ENCODE measurements at regions not wholly inside any gene's neighbourhood (a gene's known extent, or its start where the extent isn't known, plus 50 kb on each side); places are given as distances from the start of the nearest gene placed in this dataset.
"Not testable (repeated sequence)": the region's sequence is repeated elsewhere in the genome, so short reads cannot be mapped to it uniquely, and the experiment has no call there.

DNA sequence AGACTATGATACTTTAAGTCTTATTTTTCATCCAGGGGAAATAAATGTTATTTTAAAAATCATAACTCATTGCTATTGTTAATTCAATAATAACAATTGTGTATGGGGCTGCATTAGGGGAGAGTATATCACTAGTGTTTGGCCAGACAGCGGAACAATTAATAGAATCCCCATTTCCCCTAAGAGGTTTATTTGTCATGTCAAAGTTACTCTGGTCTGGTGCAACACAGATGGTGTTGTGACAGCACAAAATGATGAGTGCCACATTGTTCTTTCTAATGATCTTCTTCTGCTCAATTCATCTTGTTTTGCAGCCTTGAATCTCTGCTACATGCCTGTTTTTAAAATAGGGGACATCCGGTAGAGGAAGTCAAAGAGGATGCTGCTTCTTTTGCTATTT lies 351.6 kb downstream of the NSUN3 start:
- no peak for DNase-seq

DNA sequence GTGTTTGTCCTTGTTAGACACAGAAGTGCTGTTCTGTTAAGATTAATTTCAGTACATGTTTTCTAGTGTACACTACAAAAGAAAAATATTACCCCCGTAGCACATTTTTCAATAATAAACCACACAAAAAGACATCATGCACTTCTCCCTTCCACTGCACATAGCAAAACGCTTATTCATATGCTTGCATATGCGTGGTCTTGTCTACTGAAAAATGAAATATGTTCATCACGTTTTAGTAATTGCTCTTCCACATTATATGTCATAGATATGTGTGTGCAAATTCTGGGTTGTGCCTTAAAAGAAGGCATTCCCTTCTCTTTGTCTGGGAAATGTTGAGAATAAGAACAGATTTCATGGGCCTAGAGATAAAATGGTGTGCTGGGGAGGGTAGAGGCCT lies 353.9 kb downstream of the NSUN3 start:
- no peak for DNase-seq

DNA sequence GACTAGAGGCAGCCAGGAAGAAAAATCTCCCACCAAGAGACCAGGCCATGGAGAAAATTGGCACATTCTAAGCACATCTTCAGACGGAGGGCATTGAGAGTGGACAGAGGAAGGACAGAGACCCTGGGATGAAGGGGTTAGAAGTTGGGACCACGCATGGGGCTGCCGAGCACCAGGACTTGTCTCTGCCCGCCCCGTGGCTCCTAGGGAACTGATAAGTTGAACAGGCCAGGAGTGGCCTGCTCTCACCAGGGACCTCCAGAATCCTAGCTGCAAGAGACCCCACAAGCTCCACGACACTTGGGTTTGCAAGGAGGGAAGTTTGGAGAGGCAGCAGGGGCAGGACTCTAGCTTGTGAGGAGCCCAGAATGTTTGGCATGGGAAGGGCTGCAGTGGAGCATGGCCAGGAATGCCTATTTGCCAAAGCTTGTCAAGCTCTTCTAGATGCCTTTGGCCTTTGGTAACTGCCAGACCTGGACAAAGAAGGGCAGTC lies 355.1 kb downstream of the NSUN3 start:
- no peak for DNase-seq

DNA sequence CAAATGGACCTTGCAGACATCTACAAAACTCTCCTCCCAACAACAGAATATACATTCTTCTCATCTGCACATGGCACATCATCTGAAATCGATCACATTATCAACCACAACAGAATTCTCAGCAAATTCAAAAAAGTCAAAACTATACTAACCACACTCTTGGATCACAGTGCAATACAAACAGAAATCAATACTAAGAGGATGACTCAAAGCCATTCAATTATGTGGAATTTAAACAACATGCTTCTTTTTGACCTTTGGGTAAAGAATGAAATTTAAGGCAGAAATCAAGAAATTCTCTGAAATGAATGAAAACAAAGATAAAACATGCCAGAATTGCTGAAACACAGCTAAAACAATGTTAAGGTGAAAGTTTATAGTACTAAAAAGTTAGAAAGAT lies 358.1 kb downstream of the NSUN3 start:
- no peak for DNase-seq

DNA sequence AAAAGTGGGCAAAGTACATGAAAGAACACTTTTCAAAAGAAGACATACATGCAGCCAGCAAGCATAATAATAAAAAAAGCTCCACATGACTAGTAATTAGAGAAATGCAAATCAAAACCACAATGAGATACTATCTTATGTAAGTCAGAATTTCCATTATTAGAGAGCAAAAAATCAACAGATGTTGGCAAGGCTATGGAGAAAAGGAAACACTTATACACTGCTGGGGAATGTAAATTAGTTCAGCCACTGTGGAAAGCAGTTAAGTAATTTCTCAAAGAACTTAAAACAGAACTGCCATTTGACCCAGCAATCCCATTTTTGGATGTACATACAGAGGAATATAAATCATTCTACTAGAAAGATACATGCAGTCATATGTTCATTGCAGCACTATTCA lies 360.7 kb downstream of the NSUN3 start:
- DNase-seq = no peak

DNA sequence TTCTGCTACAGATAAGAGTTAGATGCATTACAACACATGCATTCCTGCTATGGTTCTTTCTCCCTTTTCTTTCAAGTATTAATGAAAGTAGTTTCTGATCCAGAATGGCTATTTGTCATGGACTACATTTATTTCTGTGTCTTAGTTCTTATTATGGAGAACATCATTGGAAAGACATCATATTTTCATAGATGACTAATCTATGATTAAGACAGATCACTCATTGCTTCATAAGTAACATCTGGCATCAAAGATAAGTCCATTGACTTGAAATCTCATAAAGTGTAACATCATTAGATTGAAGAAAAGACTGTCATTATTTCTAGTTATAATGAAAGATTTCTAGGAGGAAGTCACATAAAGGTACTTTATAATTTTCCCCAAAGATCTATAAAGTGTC lies 366.7 kb downstream of the NSUN3 start:
- no peak for DNase-seq

DNA sequence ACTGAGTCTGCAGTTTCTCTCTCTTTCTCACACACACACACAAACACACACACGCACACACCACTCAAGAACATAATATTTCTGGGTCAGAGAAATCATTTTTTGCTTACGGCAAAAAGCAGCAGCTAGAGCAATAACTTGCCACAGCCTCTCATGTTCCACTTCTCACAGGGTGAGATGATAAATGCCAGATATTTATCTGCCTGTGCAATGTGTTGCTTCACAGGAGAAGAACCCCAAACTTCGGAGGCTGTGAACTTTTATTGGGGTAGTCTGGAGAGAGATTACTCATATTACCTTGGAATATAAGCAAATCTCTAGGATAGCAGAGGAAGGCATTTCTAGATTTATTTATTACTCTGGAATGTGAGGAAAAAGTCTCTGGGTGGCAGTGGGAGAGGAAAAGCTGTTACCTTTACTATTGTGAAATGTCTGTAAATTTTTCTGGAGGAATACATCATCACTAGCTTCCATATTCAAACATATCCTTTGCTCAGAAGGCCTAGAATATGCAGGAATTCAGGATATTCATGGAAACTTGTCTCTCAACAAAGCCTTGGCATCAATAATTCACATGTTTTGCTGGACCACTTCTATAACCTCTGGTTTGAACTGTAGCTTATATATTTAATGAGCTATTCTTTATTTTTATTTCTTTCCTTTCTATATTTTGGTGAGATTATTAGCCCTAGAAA lies 369.2 kb downstream of the NSUN3 start:
- DNase-seq = no peak

DNA sequence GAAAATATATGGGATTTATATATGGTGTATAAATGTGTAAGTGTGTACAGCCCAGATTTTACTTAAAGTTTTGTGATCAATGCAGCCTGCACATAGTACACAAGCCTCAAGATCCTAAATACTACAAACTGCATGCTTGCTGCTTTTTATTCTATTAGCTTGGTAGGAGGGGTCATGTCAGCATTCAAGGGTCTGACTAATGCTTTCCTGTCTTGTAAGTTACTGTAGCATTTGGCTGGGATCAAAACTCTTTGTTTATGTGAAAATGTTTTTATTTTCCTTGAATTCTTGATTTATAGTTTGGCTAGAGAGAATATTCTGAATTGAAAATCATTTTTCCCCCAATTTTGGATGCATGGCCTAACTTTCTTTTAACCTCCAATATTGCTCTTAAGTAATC lies 370.9 kb downstream of the NSUN3 start:
- no peak for DNase-seq

DNA sequence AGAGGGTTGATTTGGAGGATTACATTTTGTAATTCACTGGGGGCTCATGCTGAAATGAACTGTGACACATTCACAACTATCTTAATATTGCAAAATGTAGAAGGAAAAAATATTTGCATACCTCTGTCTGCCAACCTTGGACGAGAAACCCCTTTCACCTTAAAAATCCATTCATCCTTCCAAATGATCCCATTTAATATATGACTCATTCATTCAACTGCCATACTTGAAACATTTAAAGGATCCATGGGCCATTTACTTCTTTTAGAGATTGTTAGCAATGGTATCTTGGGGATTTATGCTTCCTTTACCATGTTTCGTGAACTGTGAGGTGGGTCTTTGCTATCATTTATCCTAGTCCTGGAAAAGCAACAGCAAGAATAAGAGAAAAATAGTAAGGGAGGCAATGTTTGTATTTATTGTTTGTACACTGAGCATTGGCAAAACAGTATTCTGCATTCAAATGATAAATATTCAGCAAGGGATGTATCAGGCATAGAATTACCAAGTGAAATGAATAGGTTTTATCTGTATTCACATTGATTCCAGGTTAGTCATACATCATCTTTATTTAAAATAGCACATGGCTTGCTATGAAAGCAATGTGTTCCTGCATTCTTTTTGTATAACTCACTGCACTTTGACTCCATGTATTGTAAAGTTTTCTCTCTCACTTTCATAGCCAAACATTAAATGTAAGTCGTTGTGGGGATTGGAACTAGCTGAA lies 378.1 kb downstream of the NSUN3 start:
- no peak for DNase-seq

DNA sequence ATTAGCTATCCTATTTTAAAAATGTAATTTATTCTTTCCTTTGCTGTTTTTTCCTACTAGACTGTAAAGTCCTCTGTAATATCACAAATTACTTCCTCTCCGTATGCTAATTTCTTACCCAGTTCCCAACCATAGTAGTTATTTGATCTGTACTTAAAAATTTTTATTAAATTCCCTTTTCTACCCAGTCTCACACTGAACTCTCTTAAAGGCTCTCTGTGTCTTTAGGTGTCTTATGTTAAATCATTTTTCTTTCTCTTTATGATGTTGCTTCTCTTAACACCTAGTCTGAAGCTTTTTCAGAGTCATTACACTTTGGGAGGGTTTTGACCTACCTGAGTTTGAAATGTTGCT lies 378.6 kb downstream of the NSUN3 start:
- no peak for DNase-seq

DNA sequence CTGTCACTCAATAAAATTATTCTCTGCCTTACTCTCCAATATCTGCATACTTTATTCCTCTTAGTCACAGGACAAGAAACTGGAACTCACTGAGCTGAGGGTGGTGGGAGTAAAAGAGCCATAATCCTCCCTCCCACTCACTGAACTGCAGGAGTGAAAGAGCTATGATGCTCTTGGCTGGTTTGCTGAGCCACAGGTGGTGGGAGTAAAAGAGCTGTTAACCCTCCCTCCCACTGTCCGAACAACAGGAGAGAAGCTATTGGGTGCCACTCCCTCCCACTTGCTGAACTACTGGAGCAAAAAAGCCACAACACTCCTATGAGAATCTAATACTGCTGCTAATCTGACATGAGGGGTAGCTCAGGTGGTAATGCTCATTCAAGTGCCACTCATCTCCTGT lies 391.0 kb downstream of the NSUN3 start:
- no peak for DNase-seq

DNA sequence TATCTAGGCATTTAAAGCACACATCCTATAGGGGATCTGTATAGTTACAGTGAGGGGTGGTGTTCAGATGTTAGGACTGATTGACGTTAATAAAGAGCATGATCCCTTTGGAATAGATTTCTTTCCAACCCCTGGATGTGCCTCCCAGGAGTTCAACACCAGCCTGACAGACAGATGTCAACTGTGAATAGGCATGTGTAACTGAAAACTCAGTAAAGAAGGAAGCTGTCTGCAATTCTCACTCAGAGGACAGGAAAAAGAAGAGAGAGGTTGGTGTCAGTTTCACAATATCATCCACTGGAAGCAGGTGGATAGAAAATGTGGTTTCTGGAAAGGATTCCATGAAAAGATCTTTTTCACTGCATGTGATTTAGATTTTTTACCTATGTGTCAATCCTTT lies 396.3 kb downstream of the NSUN3 start:
- DNase-seq = no peak

DNA sequence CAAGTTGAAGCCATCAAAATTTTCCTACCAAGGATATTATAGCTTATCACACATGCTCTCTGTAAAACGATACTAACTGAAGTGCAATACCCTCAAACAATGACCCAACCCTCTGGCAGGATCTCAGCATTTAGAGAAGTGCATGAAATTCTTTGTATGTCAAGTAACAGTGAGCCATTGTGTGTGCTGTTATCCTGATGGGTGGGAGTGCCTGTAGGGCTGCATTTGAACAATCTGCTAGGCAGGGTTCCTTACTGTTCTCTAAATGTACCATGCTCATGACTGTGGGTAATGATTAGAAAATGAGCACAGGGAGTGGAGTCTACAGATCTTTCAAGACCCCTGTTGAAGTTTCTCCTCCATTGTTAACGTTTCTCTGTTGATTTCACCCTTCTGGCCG lies 398.1 kb downstream of the NSUN3 start:
- DNase-seq = no peak

DNA sequence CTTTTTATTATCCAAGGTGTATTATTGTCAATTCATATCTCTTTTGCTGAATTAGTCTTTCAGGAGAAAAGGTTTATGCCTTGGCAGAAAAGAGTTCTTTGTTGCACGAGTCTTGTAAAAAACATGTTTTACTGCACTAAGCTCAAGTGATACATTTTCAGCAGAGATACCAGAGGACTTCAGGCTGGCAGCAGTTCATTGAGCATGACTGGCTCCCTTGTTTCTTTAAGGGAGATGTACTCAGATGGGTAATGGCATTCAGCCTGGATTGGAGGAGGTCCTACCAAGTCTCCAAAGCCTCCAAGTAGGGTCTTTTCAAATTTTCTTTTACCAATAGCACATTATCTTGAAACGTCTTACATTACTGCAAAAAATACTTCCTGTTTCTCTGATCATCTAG lies 400.1 kb downstream of the NSUN3 start:
- DNase-seq = no peak

DNA sequence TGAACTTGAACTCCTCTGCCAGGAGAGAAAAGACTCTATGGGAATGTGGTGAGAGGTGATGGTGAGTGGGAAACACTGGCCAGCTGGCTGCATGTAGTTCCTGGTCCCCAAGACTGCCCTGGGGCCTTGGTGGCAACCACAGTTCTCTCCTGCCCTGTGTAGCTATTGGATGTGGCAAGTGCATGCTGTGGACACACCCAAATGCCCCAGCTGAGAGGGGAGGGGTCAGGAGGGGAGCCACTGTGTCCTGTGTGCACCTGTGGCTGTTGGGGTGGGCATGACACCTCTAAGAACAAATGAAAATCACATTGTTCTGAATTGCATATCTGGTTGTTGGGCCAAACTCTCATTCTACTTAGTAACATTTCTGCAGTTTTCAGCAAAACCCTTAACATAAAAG lies 409.6 kb downstream of the NSUN3 start:
- DNase-seq = no peak

DNA sequence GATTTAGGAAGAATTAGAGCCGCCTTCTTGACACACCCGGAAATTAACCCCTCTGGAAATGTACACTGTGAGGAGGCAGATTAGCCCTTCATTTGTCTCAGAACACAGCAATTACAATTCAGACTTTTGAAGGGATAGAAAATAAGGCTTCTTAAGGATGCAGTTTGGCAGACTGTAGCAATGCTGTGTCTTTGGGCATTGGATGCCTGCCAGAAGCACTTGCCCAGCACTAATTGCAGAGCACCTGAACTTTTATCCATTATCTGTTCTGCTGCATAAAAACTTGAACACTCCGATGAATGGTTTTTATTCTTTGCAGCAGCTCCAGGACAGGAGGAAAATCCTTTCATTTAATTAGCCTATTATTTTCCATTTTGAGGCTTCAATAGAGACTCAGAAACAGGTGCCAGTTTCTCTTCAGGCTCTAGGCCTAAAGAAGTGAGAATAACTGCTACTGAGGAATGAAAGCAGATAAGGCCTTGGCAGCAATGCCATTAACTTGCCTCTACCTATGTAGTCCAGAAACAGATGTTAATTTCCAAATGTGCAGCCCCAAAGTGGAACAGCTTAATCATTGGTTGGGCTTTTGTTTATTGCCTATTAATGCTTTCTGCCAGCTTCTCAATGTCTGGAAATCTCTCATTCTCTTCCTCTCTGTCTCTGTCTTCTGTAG lies 418.5 kb downstream of the NSUN3 start:
- DNase-seq = no peak

DNA sequence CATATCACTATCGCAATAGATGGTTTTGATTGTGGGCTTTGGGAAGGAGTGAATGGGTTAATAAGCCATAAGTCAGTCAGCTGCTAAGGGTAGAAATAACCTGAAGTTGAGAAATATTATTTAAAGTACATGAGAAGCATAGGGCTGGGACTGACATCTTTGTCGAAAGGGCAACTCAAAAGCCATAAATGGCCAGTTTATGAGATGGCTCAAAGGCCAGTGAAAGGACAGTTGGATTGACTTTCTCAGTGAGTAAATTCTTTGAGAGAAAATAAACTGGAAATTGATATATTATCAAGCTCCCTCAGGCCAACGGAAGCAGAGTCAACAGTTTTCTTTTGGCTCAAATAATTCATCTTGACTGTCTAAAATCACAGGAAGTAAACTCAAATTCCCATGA lies 419.8 kb downstream of the NSUN3 start:
- DNase-seq = no peak

DNA sequence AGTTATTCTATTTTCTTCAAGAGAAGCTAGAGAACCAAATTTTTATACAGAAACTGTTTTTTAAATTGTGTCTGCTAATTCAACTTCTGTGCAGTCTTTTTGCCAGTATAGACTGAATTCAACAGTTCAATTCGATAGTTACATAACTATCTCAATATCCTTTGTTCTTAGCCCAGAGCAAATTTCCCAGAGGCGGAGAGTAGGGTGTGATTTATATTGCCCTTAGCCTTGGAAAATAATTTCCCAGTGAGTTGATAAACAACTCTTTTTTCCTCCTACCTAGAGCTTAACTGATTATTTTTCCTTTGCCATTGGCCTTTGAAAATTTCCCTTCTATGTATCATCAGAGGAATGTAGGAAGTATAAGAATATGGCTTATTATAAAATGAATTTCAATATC lies 420.5 kb downstream of the NSUN3 start:
- DNase-seq = no peak

DNA sequence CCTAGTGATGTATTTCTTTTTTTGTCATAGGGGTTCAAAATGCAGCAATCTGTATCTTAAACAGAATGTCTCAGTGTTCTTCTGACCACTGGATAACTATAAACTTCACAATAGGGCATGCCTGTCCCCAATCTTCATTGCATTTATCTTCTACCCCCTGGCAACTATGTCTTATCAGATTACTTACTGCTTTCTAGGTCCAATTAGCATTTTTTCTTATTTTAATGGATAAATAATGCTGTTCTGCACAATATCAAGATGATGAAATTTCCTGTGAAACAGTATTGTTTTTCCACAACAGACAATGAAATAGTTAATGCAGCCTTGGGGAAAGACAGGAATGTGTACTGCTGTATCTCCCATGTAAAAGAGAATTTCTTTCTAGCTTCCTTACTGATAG lies 432.1 kb downstream of the NSUN3 start:
- no peak for DNase-seq

DNA sequence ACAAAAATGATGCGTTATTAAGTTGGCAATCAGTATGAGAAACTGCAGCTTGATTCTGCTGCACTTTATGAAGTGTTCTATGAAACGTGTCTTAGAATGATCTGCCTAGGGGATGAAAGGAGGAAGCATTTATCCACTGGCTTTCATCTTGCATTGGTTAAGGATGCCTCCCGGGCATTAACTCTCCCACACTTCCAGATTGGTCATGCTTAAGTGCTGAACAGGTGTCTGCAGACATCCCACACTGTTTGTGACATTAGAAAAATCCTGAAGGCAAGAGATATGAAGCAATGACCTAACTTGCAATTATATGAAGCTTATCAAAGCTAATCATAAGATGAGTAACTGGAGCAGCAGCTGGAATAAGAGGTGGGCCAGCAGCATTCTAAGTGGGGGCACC lies 437.3 kb downstream of the NSUN3 start:
- no peak for DNase-seq

DNA sequence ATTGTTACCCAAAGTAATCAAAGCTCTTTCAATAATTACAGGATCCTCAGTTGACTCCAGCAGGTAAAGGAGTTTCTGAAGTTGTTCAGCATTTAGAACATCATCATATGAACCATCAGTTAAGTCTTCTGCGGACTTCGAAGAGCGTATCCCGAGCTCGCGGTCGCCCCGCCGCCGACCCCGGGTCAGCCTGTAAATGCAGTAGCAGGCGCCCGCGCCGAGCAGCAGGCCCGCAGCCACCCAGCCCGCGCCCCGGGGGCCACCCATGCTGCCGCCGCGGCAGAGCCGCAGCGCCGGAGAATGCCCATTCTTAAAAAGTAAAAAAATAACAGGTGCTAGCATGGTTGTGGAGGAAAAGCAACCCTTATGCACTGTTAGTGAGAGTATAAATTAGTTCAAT lies 444.5 kb downstream of the NSUN3 start:
- not testable (repeated sequence) for DNase-seq

DNA sequence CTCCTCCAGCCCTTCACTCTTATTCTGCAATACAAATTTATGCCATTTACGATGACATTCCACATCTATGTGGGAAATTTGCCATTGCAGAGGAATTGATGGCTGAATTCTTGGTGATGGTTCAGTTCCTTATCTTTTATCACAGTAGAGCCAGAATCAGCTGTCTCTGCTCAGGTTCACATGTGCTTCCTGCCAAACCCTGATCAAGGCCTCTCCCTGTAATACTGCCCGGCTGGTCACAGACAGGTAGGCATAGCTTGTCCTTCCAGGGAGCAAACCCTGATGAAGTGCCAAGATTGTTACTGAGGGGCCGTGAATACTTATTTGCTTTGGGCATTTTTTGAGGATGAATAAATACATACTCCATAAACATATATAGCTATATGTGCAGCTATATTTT lies 450.0 kb downstream of the NSUN3 start:
- no peak for DNase-seq

DNA sequence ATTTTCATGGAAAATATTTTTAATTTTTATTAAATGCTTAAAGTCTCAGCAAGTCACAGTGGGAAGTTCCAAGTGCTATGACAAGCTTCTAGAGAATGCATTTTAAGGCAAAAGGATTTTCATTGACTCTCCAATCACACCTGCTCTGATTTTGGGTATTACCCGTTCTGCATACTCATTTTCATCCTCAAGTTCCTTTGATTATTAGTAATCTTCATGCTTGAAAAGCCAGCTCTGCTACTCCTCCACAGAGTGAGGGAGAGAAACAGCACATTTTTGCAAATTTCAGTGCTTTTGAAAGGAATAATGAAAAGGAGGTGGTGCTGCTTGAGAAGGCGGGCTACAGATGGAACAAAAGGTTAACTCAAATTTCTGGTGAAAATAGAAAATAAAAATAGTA lies 450.7 kb downstream of the NSUN3 start:
- no peak for DNase-seq

DNA sequence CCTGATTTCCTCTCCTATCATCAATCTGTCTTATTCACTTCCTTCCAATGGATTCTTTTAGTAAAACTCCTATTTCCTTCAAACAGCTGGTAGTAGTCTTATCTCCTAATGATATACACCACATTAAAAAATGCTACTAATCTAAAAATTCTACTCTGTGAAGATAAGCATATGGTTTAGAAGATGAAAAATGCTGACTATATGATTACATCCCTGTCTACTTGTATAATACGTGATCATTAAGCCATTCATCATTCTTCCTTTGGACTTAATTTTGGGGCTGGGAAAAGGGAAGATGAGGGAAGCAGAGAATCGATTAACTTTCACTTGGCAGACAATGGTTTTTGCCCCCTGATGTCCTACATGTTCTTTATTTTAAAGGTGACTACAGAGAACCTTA lies 453.1 kb downstream of the NSUN3 start:
- DNase-seq = no peak
